HEK293T (cell line): ENCODE measurements at regions not wholly inside any gene's neighbourhood (a gene's known extent, or its start where the extent isn't known, plus 50 kb on each side); places are given as distances from the start of the nearest gene placed in this dataset.
"Not testable (repeated sequence)": the region's sequence is repeated elsewhere in the genome, so short reads cannot be mapped to it uniquely, and the experiment has no call there.

Experiments used
- CTCF ChIA-PET: fragments of 350-600 bp; formaldehyde crosslinking; extraction: SDS; loops from one replicate; lab custom pipeline; 2021; ENCODE audit warnings: antibody characterized with exemption, inconsistent platforms; lab: Yijun Ruan, JAX
- POLR2A ChIA-PET: fragments of 350-600 bp; formaldehyde crosslinking; extraction: SDS; loops from one replicate; lab custom pipeline; 2020; ENCODE audit warnings: antibody characterized with exemption, inconsistent platforms; lab: Yijun Ruan, JAX
- DNase-seq: peaks from one replicate; pipeline ENCODE4 v3.0.0; 2012; ENCODE audit warnings: mixed read lengths; ENCODE audit errors: extremely low spot score
- ARNT ChIP-seq: fragments of 450-650 bp; IDR thresholded peaks from 2 replicates; pipeline ENCODE4 v1.6.1; 2017; ENCODE audit warnings: mild to moderate bottlenecking
- BHLHE40 ChIP-seq: fragments of 450-650 bp; IDR thresholded peaks from 2 replicates; pipeline ENCODE4 v1.6.1; 2016; ENCODE audit warnings: mild to moderate bottlenecking, moderate library complexity, borderline replicate concordance
- CTBP1 ChIP-seq: fragments of 450-650 bp; IDR thresholded peaks from 2 replicates; pipeline ENCODE4 v1.6.1; 2016; ENCODE audit warnings: borderline replicate concordance
- ELF4 ChIP-seq: fragments of 450-650 bp; IDR thresholded peaks from 2 replicates; pipeline ENCODE4 v1.6.1; 2017; ENCODE audit warnings: antibody characterized with exemption
- FOXA1 ChIP-seq: fragments of 450-650 bp; IDR thresholded peaks from 2 replicates; pipeline ENCODE4 v1.6.1; 2016; ENCODE audit warnings: mild to moderate bottlenecking
- FOXK2 ChIP-seq: fragments of 450-650 bp; IDR thresholded peaks from 2 replicates; pipeline ENCODE4 v1.6.1; 2016; ENCODE audit warnings: mild to moderate bottlenecking
- FOXM1 ChIP-seq: fragments of 450-650 bp; IDR thresholded peaks from 2 replicates; pipeline ENCODE4 v1.6.1; 2017; ENCODE audit warnings: mild to moderate bottlenecking, borderline replicate concordance
- HDGF ChIP-seq: fragments of 450-650 bp; IDR thresholded peaks from 2 replicates; pipeline ENCODE4 v1.6.1; 2017; ENCODE audit warnings: antibody characterized with exemption, borderline replicate concordance
- L3MBTL2 ChIP-seq: fragments of 450-650 bp; conservative IDR thresholded peaks from 2 replicates; pipeline ENCODE4 v1.6.1; 2016; ENCODE audit warnings: mild to moderate bottlenecking
- LEF1 ChIP-seq: fragments of 450-650 bp; IDR thresholded peaks from 2 replicates; pipeline ENCODE4 v1.6.1; 2017; ENCODE audit warnings: mild to moderate bottlenecking, borderline replicate concordance
- NFRKB ChIP-seq: fragments of 450-650 bp; IDR thresholded peaks from 2 replicates; pipeline ENCODE4 v1.6.1; 2016; ENCODE audit warnings: mild to moderate bottlenecking, moderate library complexity
- PKNOX1 ChIP-seq: fragments of 450-650 bp; IDR thresholded peaks from 2 replicates; pipeline ENCODE4 v1.6.1; 2016
- SP1 ChIP-seq: fragments of 450-650 bp; IDR thresholded peaks from 2 replicates; pipeline ENCODE4 v1.6.1; 2017
- SUZ12 ChIP-seq: fragments of 450-650 bp; IDR thresholded peaks from 2 replicates; pipeline ENCODE4 v1.6.1; 2016; ENCODE audit warnings: mild to moderate bottlenecking
- TARDBP ChIP-seq: fragments of 450-650 bp; IDR thresholded peaks from 2 replicates; pipeline ENCODE4 v1.6.1; 2016
- ZNF384 ChIP-seq: fragments of 450-650 bp; IDR thresholded peaks from 2 replicates; pipeline ENCODE4 v1.6.1; 2016

GRCh38 chr2:180787330-180787729 lies 193.1 kb upstream of the UBE2E3 start:
- TF ChIP-seq ELF4 = no peak
- TF ChIP-seq L3MBTL2 = no peak
- TF ChIP-seq BHLHE40 = no peak
- no peak for TF ChIP-seq PKNOX1
- no peak for TF ChIP-seq LEF1
- TF ChIP-seq FOXA1 = no peak
- no peak for TF ChIP-seq ZNF384
- TF ChIP-seq TARDBP = no peak
- TF ChIP-seq HDGF = no peak
- TF ChIP-seq CTBP1 = no peak
- no peak for TF ChIP-seq SP1
- TF ChIP-seq FOXM1 = no peak
- no peak for TF ChIP-seq ARNT
- TF ChIP-seq NFRKB = no peak
- TF ChIP-seq FOXK2 = no peak
- POLR2A ChIA-PET = no interaction called here
- DNase-seq = no peak
- CTCF ChIA-PET = no interaction called here

GRCh38 chr2:180781276-180781675 lies 199.1 kb upstream of the UBE2E3 start:
- CTCF ChIA-PET = no interaction called here
- no peak for TF ChIP-seq SUZ12
- no peak for TF ChIP-seq SP1
- TF ChIP-seq NFRKB = no peak
- no peak for TF ChIP-seq LEF1
- TF ChIP-seq ZNF384 = no peak
- no peak for TF ChIP-seq ARNT
- TF ChIP-seq HDGF = no peak
- TF ChIP-seq FOXA1 = no peak
- TF ChIP-seq FOXK2 = no peak
- TF ChIP-seq PKNOX1 = no peak
- no peak for TF ChIP-seq CTBP1
- TF ChIP-seq L3MBTL2 = no peak
- no peak for TF ChIP-seq TARDBP
- no peak for TF ChIP-seq FOXM1
- no peak for TF ChIP-seq ELF4
- TF ChIP-seq BHLHE40 = no peak
- POLR2A ChIA-PET = no interaction called here
- DNase-seq = no peak

GRCh38 chr2:180778291-180778690 lies 202.1 kb upstream of the UBE2E3 start:
- TF ChIP-seq L3MBTL2 = no peak
- no peak for TF ChIP-seq HDGF
- TF ChIP-seq FOXK2 = no peak
- no peak for TF ChIP-seq PKNOX1
- no peak for TF ChIP-seq SP1
- no peak for TF ChIP-seq ZNF384
- no peak for TF ChIP-seq LEF1
- no peak for TF ChIP-seq NFRKB
- no peak for TF ChIP-seq FOXM1
- TF ChIP-seq ARNT = no peak
- no peak for TF ChIP-seq SUZ12
- TF ChIP-seq TARDBP = no peak
- TF ChIP-seq FOXA1 = no peak
- no peak for TF ChIP-seq BHLHE40
- TF ChIP-seq ELF4 = no peak
- TF ChIP-seq CTBP1 = no peak
- ChIA-PET CTCF (interaction anchor here (0.7 kb wide), 1 partner anchor 703 kb away, joined by 3 read pairs; no protein-coding TSS in a partner anchor), POLR2A (no interaction called here)
- DNase-seq = no peak

GRCh38 chr2:180776921-180777320 lies 203.5 kb upstream of the UBE2E3 start:
- ChIA-PET POLR2A (no interaction called here), CTCF (no interaction called here)
- DNase-seq = no peak
- TF ChIP-seq FOXA1 (no peak), ELF4 (no peak), L3MBTL2 (no peak), HDGF (no peak)

- ChIA-PET POLR2A (no interaction called here), CTCF (no interaction called here)
- no peak for DNase-seq
- TF ChIP-seq ARNT = no peak
- no peak for TF ChIP-seq HDGF
Measured at GRCh38 chr2:180775711-180776110, 204.7 kb upstream of the UBE2E3 start.

GRCh38 chr2:180765316-180765715 lies 215.1 kb upstream of the UBE2E3 start:
- CTCF ChIA-PET, DNase-seq, POLR2A ChIA-PET: not testable (repeated sequence)

- ChIA-PET POLR2A (no interaction called here), CTCF (interaction anchor here (0.6 kb wide), 1 partner anchor 44 kb away, joined by 3 read pairs; no protein-coding TSS in a partner anchor)
- DNase-seq = no peak
- TF ChIP-seq CTBP1 = no peak
- TF ChIP-seq HDGF = no peak
- no peak for TF ChIP-seq FOXM1
- no peak for TF ChIP-seq TARDBP
- TF ChIP-seq PKNOX1 = no peak
- no peak for TF ChIP-seq FOXK2
- no peak for TF ChIP-seq NFRKB
- no peak for TF ChIP-seq ELF4
- TF ChIP-seq FOXA1 = no peak
- TF ChIP-seq ZNF384 = no peak
- no peak for TF ChIP-seq LEF1
- TF ChIP-seq ARNT = no peak
- no peak for TF ChIP-seq L3MBTL2
- no peak for TF ChIP-seq SP1
- TF ChIP-seq BHLHE40 = no peak
- no peak for TF ChIP-seq SUZ12
Measured at GRCh38 chr2:180763263-180763989, 217.0 kb upstream of the UBE2E3 start.
